ENCODE measurements at regions not wholly inside any gene's neighbourhood (a gene's known extent, or its start where the extent isn't known, plus 50 kb on each side); places are given as distances from the start of the nearest gene placed in this dataset.

- no peak for DNase-seq (ENCODE audit: low read depth in 1 of 2, low spot score in 1 of 2)
Observed at GRCh38 chr13:59464926-59465325, 698.8 kb downstream of the DIAPH3 start.

GRCh38 chr13:59468396-59468795 is 695.3 kb downstream of the DIAPH3 start:
- DNase-seq (ENCODE audit: low read depth in 1 of 2, low spot score in 1 of 2) = no peak

GRCh38 chr13:59471106-59471505 is 692.6 kb downstream of the DIAPH3 start:
- no peak for DNase-seq (ENCODE audit: low read depth in 1 of 2, low spot score in 1 of 2)

GRCh38 chr13:59472134-59472533 is 691.6 kb downstream of the DIAPH3 start:
- DNase-seq (ENCODE audit: low read depth in 1 of 2, low spot score in 1 of 2) = no peak

GRCh38 chr13:59474696-59475095 is 689.0 kb downstream of the DIAPH3 start:
- no peak for DNase-seq (ENCODE audit: low read depth in 1 of 2, low spot score in 1 of 2)

GRCh38 chr13:59475911-59476310 is 687.8 kb downstream of the DIAPH3 start:
- DNase-seq (ENCODE audit: low read depth in 1 of 2, low spot score in 1 of 2) = no peak

GRCh38 chr13:59476366-59476765 is 687.4 kb downstream of the DIAPH3 start:
- DNase-seq (ENCODE audit: low read depth in 1 of 2, low spot score in 1 of 2) = no peak

GRCh38 chr13:59477011-59477410 is 686.7 kb downstream of the DIAPH3 start:
- DNase-seq (ENCODE audit: low read depth in 1 of 2, low spot score in 1 of 2) = no peak

- DNase-seq (ENCODE audit: low read depth in 1 of 2, low spot score in 1 of 2) = no peak
Observed at GRCh38 chr13:59478908-59479307, 684.8 kb downstream of the DIAPH3 start.

- DNase-seq (ENCODE audit: low read depth in 1 of 2, low spot score in 1 of 2) = no peak
Observed at GRCh38 chr13:59479629-59480028, 684.1 kb downstream of the DIAPH3 start.

- no peak for DNase-seq (ENCODE audit: low read depth in 1 of 2, low spot score in 1 of 2)
Observed at GRCh38 chr13:59480396-59481259, 683.1 kb downstream of the DIAPH3 start.

GRCh38 chr13:59483501-59484145 is 680.1 kb downstream of the DIAPH3 start:
- DNase-seq (ENCODE audit: low read depth in 1 of 2, low spot score in 1 of 2) = no peak

- DNase-seq (ENCODE audit: low read depth in 1 of 2, low spot score in 1 of 2) = no peak
Observed at GRCh38 chr13:59487883-59488282, 675.8 kb downstream of the DIAPH3 start.

GRCh38 chr13:59488436-59488835 is 675.3 kb downstream of the DIAPH3 start:
- DNase-seq (ENCODE audit: low read depth in 1 of 2, low spot score in 1 of 2) = no peak

GRCh38 chr13:59490651-59491050 is 673.1 kb downstream of the DIAPH3 start:
- DNase-seq (ENCODE audit: low read depth in 1 of 2, low spot score in 1 of 2) = no peak

- no peak for DNase-seq (ENCODE audit: low read depth in 1 of 2, low spot score in 1 of 2)
Observed at GRCh38 chr13:59492030-59492636, 671.6 kb downstream of the DIAPH3 start.

- DNase-seq (ENCODE audit: low read depth in 1 of 2, low spot score in 1 of 2) = no peak
Observed at GRCh38 chr13:59493436-59493965, 670.2 kb downstream of the DIAPH3 start.

- no peak for DNase-seq (ENCODE audit: low read depth in 1 of 2, low spot score in 1 of 2)
Observed at GRCh38 chr13:59494151-59494550, 669.6 kb downstream of the DIAPH3 start.

GRCh38 chr13:59494560-59494970 is 669.2 kb downstream of the DIAPH3 start:
- DNase-seq (ENCODE audit: low read depth in 1 of 2, low spot score in 1 of 2) = no peak

- no peak for DNase-seq (ENCODE audit: low read depth in 1 of 2, low spot score in 1 of 2)
Observed at GRCh38 chr13:59495299-59495698, 668.4 kb downstream of the DIAPH3 start.

- DNase-seq (ENCODE audit: low read depth in 1 of 2, low spot score in 1 of 2) = no peak
Observed at GRCh38 chr13:59495936-59496512, 667.7 kb downstream of the DIAPH3 start.
